ENCODE measurements at regions not wholly inside any gene's neighbourhood (a gene's known extent, or its start where the extent isn't known, plus 50 kb on each side); places are given as distances from the start of the nearest gene placed in this dataset.

DNA sequence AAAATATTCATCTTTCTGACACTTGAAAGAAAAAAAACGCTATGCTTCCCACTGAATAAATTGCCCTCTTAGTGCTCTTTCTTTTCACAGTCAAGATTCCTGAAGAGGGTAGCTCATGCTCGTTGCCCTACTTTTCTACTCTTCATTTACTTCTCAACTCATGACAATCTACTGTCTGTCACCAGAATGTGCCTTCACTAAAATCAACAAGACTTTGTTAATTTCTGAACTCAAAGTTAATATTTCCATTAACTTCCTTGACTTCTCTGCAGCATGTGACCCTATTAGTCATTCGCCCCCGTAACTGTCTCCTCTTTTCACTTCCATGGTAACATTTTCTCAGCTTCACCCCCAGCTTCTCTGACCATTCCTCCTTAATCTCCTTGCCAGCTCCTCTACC is 98.9 kb upstream of the MAPRE2 start:
- TF ChIP-seq, protein P1, sequence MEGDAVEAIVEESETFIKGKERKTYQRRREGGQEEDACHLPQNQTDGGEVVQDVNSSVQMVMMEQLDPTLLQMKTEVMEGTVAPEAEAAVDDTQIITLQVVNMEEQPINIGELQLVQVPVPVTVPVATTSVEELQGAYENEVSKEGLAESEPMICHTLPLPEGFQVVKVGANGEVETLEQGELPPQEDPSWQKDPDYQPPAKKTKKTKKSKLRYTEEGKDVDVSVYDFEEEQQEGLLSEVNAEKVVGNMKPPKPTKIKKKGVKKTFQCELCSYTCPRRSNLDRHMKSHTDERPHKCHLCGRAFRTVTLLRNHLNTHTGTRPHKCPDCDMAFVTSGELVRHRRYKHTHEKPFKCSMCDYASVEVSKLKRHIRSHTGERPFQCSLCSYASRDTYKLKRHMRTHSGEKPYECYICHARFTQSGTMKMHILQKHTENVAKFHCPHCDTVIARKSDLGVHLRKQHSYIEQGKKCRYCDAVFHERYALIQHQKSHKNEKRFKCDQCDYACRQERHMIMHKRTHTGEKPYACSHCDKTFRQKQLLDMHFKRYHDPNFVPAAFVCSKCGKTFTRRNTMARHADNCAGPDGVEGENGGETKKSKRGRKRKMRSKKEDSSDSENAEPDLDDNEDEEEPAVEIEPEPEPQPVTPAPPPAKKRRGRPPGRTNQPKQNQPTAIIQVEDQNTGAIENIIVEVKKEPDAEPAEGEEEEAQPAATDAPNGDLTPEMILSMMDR (IDR thresholded peaks at IDR 0.05; ENCODE audit: low read depth, low read length, poor library complexity, severe bottlenecking), result no peak
- TF ChIP-seq EZH2phosphoT487 (IDR thresholded peaks at IDR 0.05; ENCODE audit: borderline replicate concordance, low read length), result no peak

Data from DOHH2 (cell line).